T47D (cell line): ENCODE measurements at regions not wholly inside any gene's neighbourhood (a gene's known extent, or its start where the extent isn't known, plus 50 kb on each side); places are given as distances from the start of the nearest gene placed in this dataset.

ENCODE experiments used
- DNase-seq, 2 experiments: peaks; one replicate each; pipeline versions ENCODE4 v3.0.0 to v3.0.0-alpha.2; 2011 to 2012; ENCODE audit warnings: low read depth in 1 of 2, low spot score in 1 of 2
- JUND ChIP-seq: IDR thresholded peaks from 2 replicates; pipeline ENCODE4 v1.6.1; 2012; ENCODE audit warnings: low read depth
- in situ Hi-C: cut with HindIII; loops from 2 replicates; pipeline ENCODE4 v1.10.0; 2016; ENCODE audit warnings: low sequenced_read_pairs, low pct_unique_long_range_greater_than_20kb

DNA sequence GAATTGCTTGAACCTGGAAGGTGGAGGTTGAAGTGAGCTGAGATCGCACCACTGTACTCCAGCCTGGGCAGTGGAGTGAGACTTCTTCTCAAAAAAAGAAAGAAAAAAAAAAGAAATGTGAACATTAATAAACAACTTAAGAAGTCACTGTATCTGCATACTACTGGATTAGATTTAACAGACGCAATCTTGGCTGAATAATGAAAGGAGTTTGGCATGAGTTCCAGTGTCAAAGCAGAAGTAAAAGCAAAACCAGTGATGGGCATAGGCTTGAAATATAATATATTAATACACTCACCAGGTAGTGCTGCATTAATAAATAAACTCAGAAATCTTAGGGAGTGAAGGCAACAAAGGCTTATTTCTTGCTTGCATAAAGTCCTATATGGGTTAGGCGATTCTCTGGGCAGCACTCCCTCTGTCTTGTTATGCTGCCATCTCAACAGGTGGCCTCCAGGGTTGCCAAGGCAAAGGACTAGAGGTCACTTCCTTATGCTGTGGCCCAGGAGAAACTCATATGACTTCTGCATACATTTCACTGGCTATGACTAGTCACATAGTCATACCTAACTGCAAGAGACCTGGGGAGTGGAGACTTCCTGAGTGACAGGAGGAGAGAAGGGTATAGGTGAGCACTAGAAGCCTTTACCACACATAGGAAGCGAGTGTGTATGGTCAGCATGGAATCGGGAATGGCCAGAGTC, 296.2 kb upstream of the SPRED2 start:
- peak in 1 of 2 experiments; percentile 29 for DNase-seq
- TF ChIP-seq JUND, result no peak
- in situ Hi-C loops, result no loop called here

DNA sequence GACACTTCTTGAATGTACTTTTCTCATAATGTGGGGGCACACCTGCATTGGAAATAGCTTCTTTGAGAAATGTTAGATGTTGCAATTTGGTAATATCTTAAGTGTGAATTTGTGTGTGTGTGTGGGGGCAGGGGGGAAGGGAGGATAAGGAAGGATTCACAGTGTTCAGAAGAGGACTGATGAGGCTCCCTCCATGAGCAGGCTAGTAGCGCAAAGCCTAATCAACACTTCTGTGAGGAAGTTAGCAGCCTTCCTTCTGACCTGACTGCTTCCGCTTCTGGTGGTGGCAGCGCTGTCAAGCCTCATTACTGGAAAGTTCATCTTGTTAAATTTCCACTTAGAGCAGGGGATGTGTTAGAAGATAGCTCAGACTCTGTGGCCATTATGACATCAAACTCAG, 295.4 kb upstream of the SPRED2 start:
- in situ Hi-C loops, result no loop called here
- TF ChIP-seq JUND, result no peak
- DNase-seq, result no peak

DNA sequence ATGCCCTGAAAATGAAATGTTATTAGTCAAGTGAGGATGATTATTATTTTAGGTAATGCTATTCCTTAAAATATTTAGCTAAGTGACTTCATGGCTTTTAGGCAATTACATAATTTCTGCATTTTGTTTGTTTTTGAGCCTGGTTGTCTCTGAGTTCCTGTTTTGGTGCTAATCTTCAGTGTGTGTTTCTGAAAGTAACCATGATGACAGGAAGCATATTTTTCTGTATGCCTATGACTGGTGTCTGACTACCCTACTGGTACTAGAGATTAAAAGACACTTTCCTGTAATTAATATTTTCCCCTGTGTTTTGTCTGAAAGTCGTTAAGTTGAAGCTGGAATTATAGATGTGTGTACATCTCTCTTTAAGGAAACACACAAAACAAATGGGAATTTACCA, 295.0 kb upstream of the SPRED2 start:
- no peak for DNase-seq
- in situ Hi-C loops, result no loop called here
- TF ChIP-seq JUND, result no peak

DNA sequence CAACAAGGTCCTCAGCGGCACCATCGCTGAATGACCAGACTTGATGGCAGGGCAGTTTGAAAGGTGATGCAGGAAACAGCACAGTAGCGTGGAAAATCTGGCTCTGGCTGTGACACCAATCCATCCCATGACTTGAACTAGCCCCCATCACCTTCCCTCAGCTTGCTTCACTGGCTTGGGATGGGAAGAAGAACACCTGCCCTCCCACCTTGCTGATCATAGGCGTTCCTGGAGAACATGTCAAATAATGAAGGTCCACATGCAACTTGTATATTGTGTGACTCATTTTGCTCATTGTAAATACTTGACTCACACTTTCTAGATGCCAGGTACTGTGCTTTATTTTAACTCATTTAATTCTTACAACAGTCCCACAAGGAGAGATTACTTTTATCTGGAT, 292.4 kb upstream of the SPRED2 start:
- TF ChIP-seq JUND, result no peak
- in situ Hi-C loops, result no loop called here
- no peak for DNase-seq

DNA sequence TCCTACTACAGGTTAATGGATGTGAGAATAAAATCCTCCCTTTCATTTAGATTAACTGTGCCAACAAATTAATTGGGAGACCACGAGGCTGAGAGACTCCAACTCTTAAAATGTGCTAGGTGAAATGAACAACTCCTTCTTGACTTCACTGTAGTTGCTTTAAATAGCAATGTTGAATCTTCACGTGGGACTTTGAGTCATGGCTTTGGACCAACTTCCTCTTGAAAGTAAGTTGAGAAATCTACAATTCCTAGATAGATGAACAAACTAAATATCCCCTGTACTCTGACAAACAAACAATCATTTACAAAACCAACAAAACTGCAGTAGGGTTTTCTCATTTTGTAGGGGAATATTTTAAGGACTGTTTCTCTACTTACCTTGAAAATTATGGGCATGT, 291.9 kb upstream of the SPRED2 start:
- DNase-seq, result no peak
- no peak for TF ChIP-seq JUND
- in situ Hi-C loops, result no loop called here

DNA sequence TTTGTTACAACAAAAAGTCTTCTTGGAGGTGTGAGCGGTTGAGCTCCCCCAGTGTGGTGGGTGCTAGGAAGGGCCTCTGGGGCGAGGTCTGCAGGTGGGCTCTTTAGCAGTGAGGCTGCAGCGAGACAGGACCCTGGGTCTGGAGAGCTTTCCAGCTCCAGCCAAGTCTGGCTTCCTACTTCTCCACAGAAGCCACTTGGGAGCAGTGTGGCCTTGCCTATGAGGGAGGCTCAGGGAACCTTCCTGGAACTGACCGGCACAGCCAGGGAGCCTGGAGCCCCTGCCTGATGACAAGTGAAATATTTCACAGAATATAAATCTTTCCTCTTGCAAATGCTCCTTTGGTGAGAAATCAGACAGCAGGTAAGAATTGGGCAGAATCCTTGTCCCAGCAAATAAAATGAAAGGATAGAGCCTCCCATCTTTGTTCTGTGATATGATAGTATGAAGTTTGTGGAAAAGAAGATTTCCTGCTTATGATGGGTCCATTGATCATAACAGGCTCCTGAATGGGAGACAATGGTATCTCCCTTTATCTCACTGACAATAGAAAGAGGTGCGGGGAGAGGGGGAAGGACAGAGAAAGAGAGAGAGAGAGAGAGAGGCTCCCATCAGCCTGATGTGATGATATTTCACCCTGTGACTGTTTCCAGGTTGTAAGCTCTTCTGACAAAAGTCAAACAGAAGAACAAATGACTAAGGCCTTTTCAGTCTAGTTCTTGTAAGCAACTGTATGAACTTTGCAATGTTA, 289.8 kb upstream of the SPRED2 start:
- no peak for TF ChIP-seq JUND
- in situ Hi-C loops, result no loop called here
- DNase-seq, result peak in 1 of 2 experiments; percentile 48

DNA sequence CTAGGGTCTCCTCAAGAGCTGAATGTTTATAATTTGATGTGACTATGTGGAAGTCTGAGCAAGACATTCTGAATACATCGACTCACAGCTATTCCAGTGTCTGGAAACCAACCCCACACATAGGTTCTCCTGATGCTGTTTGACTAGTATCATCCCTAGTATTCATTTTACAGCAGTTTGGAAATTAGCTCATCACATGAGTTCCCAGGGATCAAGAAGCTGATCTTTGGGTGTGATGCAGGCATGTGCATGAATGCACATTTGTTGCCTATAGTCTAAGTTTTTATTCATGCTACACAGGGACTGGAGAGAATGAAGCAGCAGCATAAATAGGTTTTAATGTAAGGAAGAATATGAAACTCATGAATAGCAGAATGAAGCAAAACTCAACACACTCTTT, 284.3 kb upstream of the SPRED2 start:
- no peak for TF ChIP-seq JUND
- in situ Hi-C loops, result no loop called here
- DNase-seq, result no peak

DNA sequence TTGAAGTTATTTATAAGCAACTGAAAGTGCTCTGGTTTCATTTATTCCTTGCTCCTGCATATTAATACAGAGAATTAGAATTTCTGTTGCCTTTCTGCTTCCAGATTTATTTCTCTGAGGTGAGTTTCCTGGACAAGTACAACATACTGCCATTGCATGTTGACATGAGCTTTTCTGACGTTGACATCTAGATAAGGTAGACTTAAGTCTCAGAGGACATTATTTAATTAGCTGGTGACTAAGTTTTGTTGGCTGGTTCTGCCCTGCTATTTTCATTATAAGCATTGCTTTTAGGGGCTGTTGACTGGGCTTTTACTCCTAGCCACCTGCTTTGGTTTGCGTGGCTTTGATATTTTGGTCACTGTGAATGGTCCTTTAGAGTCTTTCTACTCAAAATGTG, 282.9 kb upstream of the SPRED2 start:
- TF ChIP-seq JUND, result no peak
- in situ Hi-C loops, result no loop called here
- no peak for DNase-seq

DNA sequence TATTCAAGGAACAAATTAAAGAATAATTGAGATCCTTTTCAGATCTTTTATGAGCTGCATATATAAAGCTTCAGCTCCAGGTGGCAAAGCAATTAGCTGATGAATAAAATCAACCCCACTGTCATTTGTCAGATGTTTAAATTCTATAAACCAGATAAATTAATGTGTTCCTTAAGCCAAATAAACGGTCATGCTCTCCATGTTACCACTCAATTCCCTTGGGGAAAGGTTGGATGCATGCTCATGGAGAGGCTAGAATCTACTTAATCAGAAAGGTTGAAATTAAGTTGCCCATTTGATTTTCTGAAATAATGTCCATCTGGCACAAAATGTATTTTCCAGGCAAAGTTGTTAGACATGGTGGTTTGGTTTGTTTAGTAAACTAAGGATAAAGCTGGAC, 282.5 kb upstream of the SPRED2 start:
- TF ChIP-seq JUND, result no peak
- no peak for DNase-seq
- in situ Hi-C loops, result no loop called here

DNA sequence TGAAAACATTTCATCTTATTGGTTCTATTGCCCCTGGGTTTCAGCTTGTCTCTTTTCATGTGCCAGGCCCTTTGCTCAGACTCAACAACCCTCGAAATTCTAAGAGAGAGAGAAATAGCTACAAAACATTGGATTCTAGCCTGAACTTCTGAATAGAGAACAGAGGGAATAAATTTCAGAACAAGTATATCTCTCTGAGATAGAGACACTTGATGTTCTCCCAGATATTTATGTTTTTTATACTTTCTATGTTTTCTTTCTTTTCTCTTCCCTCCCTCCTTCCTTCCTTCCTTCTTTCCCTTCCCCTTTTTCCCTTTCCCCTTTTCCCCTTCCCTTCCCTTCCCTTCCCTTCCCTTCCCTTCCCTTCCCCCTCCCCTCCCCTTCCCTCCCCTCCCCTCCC, 279.5 kb upstream of the SPRED2 start:
- no peak for TF ChIP-seq JUND
- in situ Hi-C loops, result no loop called here

DNA sequence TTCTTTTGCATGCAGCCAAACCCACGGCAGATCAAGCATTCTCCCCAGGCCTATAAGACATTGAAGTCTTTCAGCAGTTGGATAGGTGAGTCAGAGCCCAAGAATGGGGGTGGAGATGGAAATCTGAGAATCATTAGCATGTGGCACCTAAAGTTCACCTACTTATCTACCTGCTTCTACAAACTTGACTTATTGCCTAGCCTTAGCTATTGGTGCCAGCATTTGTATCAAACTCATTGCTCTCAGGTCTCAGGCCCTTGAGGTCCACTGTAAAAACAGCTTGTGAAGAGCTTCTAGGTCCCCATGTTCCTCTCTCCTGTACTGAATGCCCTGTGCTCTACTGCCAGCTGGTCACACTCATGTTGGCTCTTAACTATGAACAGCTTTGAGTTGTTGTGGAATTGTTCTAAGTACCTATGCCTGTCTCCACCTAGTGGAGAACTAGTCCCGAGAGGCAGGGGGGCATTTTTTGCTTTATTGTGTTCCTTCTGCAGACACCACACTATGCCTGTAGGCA, 278.4 kb upstream of the SPRED2 start:
- DNase-seq, result peak in 1 of 2 experiments; percentile 52
- no peak for TF ChIP-seq JUND
- in situ Hi-C loops, result no loop called here

More for the DNA sequence above, 279.5 kb upstream of the SPRED2 start:
- no peak for DNase-seq

DNA sequence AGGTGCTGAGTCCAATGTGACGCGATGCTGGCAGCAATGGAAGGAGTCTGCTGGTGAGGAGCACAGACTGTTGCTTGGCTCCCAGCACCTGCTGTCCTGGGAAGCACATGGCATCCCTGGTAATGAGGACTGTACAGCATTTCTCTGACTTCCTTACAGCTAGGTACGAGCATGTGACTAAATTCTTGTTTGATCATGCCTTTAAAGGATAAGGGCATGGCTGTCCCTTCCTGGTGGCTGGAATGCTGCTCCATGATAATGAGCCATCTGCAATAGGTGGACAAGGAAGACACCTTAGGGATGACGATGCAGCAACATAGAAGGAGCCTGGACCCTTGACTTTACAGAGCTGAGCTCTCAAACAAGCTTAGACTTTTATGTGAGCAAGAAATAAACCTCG, 278.0 kb upstream of the SPRED2 start:
- in situ Hi-C loops, result no loop called here

DNA sequence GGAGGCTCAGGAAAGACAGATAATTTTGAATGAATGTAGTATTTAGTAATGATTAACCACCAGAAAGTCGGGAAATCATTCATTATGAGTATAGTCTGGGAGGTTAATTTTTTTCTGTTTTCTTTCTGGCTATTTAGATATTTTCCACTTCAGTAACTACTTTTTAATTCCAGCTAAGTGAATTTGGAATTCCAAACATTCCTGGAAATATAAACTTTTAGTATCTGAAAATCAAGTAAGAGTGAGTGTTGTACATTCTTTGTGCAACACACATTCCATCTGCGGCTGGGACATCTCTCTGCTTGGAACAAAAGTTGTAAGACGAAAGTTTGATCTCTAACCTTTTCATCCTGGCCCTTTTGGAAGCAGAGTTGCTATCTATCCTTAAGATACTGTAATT, 275.7 kb upstream of the SPRED2 start:
- no peak for TF ChIP-seq JUND
- no peak for DNase-seq
- in situ Hi-C loops, result no loop called here

More for the DNA sequence above, 278.0 kb upstream of the SPRED2 start:
- no peak for TF ChIP-seq JUND
- no peak for DNase-seq
